LNCAP (cell line): ENCODE measurements at regions not wholly inside any gene's neighbourhood (a gene's known extent, or its start where the extent isn't known, plus 50 kb on each side); places are given as distances from the start of the nearest gene placed in this dataset.

Experiments used
- CTCF ChIP-seq: fragments of 450-650 bp; IDR thresholded peaks from 2 replicates; pipeline ENCODE4 v1.5.1; 2017; ENCODE audit warnings: mild to moderate bottlenecking

GRCh38 chr3:110984456-110985250 lies 87.0 kb upstream of the NECTIN3 start:
- no peak for TF ChIP-seq CTCF

GRCh38 chr3:110989446-110989845 lies 82.2 kb upstream of the NECTIN3 start:
- TF ChIP-seq CTCF = no peak

- TF ChIP-seq CTCF = no peak
These were observed 76.0 kb upstream of the NECTIN3 start for GRCh38 chr3:110995461-110996231.

GRCh38 chr3:111012388-111013248 lies 59.0 kb upstream of the NECTIN3 start:
- TF ChIP-seq CTCF = no peak
